H1 (cell line): ENCODE measurements at regions not wholly inside any gene's neighbourhood (a gene's known extent, or its start where the extent isn't known, plus 50 kb on each side); places are given as distances from the start of the nearest gene placed in this dataset.

Source experiments
- EGR1 ChIP-seq: IDR thresholded peaks from 2 replicates; pipeline ENCODE4 v1.6.1; 2011; ENCODE audit warnings: low read depth, low read length, borderline replicate concordance
- EP300 ChIP-seq, 2 experiments: IDR thresholded peaks; 1 replicate in 1 of 2; 2 replicates in 1 of 2; pipeline ENCODE4 v1.6.1; 2011 to 2012; ENCODE audit warnings: low read depth in 2 of 2, low read length in 2 of 2, mild to moderate bottlenecking in 2 of 2, borderline replicate concordance in 1 of 2, inconsistent platforms in 1 of 2, moderate library complexity in 1 of 2
- HDAC6 ChIP-seq: IDR thresholded peaks from one replicate; pipeline ENCODE4 v1.7.1; 2012; ENCODE audit warnings: low read depth, mild to moderate bottlenecking, inconsistent platforms, low read length, moderate library complexity
- JUND ChIP-seq: IDR thresholded peaks from 2 replicates; pipeline ENCODE4 v1.6.1; 2011; ENCODE audit warnings: mild to moderate bottlenecking, improper control_type of control experiment, low read length
- MAFK ChIP-seq: IDR thresholded peaks from 2 replicates; pipeline ENCODE4 v1.6.1; 2012; ENCODE audit warnings: low read depth, mild to moderate bottlenecking, improper control_type of control experiment, low read length
- POLR2A ChIP-seq, 2 experiments: IDR thresholded peaks; 1 replicate in 1 of 2; 2 replicates in 1 of 2; pipeline ENCODE4 v1.6.1; 2011; ENCODE audit warnings: low read depth in 2 of 2, low read length in 2 of 2, mild to moderate bottlenecking in 2 of 2; ENCODE audit errors: control extremely low read depth in 1 of 2
- RAD21 ChIP-seq, 2 experiments: IDR thresholded peaks in 1 of 2; conservative IDR thresholded peaks in 1 of 2; 2 replicates each; pipeline ENCODE4 v1.6.1; 2011; ENCODE audit warnings: low read depth in 2 of 2, low read length in 2 of 2, improper control_type of control experiment in 1 of 2, inconsistent platforms in 1 of 2, mild to moderate bottlenecking in 1 of 2, moderate library complexity in 1 of 2
- RNF2 ChIP-seq: fragments of 200-900, 300-1000 bp; sonication (generic); IDR thresholded peaks from 2 replicates; pipeline ENCODE4 v1.7.1; 2016; ENCODE audit warnings: borderline replicate concordance, low read depth, mild to moderate bottlenecking, antibody characterized with exemption, low read length; ENCODE audit not compliant: poor library complexity, severe bottlenecking; ENCODE audit errors: missing control alignments
- TCF12 ChIP-seq: IDR thresholded peaks from 2 replicates; pipeline ENCODE4 v1.6.1; 2011; ENCODE audit warnings: low read depth, mild to moderate bottlenecking, low read length
- YY1 ChIP-seq: IDR thresholded peaks from 2 replicates; pipeline ENCODE4 v1.6.1; 2011; ENCODE audit warnings: low read depth, mild to moderate bottlenecking, low read length
- TF ChIP-seq, protein P1 (sequence below): IDR thresholded peaks from 2 replicates; pipeline ENCODE4 v1.6.1; 2012; ENCODE audit warnings: inconsistent platforms
- TF ChIP-seq, protein P2 (sequence below): IDR thresholded peaks from 2 replicates; pipeline ENCODE4 v1.6.1; 2011; ENCODE audit warnings: low read length, improper control_type of control experiment
- TF ChIP-seq, protein P3 (sequence below), 3 experiments: IDR thresholded peaks; 1 replicate in 2 of 3; 2 replicates in 1 of 3; pipeline versions ENCODE4 v1.5.1 to v1.6.1; 2011; ENCODE audit warnings: low read length in 3 of 3, mild to moderate bottlenecking in 3 of 3, inconsistent platforms in 2 of 3, low read depth in 1 of 3, moderate library complexity in 1 of 3; ENCODE audit not compliant: insufficient read depth in 1 of 3; ENCODE audit errors: control extremely low read depth in 1 of 3

DNA sequence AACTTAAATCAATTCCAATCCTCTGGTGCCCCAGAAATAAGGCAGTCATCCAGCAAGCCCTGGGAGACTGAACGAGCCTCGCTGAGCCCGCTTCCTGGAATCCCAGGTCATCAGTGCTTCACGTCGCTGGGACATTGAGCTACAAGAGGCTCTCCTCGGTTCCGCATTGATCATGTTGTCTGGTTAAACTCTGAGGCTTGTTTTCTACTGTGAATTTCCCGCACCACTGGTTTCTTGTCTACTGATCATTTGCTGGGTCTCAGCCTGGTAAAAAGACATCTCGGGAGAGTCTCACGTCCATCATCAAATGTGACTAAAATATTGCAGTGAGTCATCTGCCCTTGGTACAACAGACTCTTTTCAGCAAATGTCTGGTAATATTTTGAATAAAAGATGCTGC is 569.2 kb downstream of the QKI start:
- TF ChIP-seq, protein P1, sequence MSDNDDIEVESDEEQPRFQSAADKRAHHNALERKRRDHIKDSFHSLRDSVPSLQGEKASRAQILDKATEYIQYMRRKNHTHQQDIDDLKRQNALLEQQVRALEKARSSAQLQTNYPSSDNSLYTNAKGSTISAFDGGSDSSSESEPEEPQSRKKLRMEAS, result no peak
- TF ChIP-seq MAFK (no peak), YY1 (no peak), HDAC6 (no peak), EGR1 (no peak), TCF12 (no peak), EP300 (IDR thresholded peaks at IDR 0.05; ENCODE audit: borderline replicate concordance in 1 of 2, low read depth in 2 of 2, low read length in 2 of 2) (no peak), POLR2A (IDR thresholded peaks at IDR 0.05; ENCODE audit: control extremely low read depth in 1 of 2, low read depth in 2 of 2, low read length in 2 of 2) (no peak), JUND (no peak), RNF2 (no peak), RAD21 (IDR thresholded peaks at IDR 0.05 in 1 of 2, conservative IDR thresholded peaks at IDR 0.05 in 1 of 2; ENCODE audit: low read depth in 2 of 2, low read length in 2 of 2) (no peak)
- TF ChIP-seq, protein P2, sequence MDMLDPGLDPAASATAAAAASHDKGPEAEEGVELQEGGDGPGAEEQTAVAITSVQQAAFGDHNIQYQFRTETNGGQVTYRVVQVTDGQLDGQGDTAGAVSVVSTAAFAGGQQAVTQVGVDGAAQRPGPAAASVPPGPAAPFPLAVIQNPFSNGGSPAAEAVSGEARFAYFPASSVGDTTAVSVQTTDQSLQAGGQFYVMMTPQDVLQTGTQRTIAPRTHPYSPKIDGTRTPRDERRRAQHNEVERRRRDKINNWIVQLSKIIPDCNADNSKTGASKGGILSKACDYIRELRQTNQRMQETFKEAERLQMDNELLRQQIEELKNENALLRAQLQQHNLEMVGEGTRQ, result no peak
- TF ChIP-seq, protein P3, sequence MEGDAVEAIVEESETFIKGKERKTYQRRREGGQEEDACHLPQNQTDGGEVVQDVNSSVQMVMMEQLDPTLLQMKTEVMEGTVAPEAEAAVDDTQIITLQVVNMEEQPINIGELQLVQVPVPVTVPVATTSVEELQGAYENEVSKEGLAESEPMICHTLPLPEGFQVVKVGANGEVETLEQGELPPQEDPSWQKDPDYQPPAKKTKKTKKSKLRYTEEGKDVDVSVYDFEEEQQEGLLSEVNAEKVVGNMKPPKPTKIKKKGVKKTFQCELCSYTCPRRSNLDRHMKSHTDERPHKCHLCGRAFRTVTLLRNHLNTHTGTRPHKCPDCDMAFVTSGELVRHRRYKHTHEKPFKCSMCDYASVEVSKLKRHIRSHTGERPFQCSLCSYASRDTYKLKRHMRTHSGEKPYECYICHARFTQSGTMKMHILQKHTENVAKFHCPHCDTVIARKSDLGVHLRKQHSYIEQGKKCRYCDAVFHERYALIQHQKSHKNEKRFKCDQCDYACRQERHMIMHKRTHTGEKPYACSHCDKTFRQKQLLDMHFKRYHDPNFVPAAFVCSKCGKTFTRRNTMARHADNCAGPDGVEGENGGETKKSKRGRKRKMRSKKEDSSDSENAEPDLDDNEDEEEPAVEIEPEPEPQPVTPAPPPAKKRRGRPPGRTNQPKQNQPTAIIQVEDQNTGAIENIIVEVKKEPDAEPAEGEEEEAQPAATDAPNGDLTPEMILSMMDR (IDR thresholded peaks at IDR 0.05; ENCODE audit: control extremely low read depth in 1 of 3, insufficient read depth in 1 of 3, low read depth in 1 of 3, low read length in 3 of 3), result no peak
